Kasumi-1 (cell line): ENCODE measurements at regions not wholly inside any gene's neighbourhood (a gene's known extent, or its start where the extent isn't known, plus 50 kb on each side); places are given as distances from the start of the nearest gene placed in this dataset.

Experiments used
- DNase-seq, 2 experiments: peaks; one replicate each; lab custom pipeline; 2025; lab: John Stamatoyannopoulos, UW

DNA sequence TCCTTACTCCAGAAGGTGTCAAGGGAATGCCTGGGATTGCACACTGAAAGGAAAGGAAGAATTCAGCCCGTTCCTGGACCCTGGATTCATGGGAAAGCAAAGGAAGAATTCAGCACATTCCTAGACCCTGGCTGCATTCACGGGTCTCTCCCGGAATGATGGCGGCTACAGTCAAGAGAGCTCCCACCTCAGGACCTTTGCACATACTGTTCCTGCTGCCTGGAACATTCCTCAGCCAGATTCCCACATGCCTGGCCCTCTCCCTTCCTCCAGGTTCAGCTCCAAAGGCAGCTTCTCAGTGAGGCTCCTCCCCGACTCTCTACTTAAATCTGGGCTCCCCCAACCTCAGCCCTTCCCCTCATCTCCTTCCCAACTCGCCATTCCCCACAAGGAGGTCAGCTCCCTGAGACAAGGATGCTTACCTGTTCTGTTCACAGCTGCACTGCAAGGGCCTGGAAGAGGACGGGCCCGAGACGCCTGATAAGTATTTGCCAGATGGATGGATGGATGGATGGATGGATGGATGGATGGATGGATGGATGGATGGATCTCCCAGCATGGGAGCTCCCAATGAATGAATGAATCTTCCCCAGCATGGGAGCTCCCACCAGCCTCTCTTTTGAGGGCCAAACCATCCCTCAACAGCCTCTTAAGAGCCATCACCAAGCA lies 77.4 kb downstream of the NCOR2 start:
- no peak for DNase-seq

DNA sequence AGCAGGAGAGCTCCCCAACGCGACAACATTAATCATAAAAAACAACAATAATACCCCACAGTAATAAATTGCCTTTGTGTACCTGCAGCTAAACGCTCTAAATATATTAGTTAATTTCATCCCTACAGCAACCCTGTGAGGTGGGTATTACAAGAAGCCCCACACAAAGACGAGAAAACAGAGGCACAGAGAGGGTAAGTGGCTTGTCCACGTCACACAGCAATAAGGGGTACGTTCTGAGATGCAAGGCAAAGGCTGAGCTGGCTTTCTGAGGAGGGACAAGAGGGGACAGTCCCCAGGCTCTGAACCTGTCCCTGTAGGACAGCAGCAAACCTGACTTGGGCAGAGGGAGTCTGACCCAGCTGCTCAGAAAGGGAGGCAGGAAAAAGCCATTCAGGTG lies 78.2 kb downstream of the NCOR2 start:
- DNase-seq, result no peak

DNA sequence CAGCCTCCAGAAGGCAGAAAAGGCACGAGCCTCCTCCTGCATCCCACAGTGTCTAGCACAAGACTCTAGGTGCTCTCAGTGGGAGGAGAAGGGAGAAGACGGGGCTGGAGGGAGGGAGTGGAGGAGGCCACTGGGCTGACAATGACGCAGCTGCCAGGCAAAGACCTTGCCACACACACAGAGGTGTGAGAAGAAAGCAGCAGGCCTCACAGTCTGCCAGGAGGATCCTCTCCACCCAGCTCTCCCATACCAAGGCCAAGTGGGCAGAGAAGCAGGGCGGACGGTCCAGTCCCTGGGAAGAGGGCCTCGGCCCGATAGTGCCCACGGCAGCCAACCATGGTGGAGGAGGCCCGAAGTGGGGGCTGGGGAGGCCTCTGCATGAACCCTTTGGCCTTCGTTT lies 78.9 kb downstream of the NCOR2 start:
- DNase-seq, result no peak

DNA sequence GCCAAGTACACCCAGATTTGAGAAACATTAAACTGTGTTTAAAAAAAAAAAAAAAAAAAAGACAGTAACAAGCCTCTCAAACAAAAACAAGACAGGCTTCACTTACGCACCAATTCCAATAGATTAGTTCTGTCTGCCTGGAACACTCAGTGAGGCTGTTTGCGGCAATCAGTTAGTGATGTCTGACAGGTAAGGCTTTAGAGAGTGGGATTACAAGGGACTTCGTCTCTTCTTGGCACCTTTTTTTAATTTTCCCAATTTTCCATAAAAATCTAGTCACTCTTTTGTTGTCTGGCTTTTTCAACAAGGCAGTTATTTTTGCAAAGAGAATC lies 79.6 kb downstream of the NCOR2 start:
- no peak for DNase-seq

DNA sequence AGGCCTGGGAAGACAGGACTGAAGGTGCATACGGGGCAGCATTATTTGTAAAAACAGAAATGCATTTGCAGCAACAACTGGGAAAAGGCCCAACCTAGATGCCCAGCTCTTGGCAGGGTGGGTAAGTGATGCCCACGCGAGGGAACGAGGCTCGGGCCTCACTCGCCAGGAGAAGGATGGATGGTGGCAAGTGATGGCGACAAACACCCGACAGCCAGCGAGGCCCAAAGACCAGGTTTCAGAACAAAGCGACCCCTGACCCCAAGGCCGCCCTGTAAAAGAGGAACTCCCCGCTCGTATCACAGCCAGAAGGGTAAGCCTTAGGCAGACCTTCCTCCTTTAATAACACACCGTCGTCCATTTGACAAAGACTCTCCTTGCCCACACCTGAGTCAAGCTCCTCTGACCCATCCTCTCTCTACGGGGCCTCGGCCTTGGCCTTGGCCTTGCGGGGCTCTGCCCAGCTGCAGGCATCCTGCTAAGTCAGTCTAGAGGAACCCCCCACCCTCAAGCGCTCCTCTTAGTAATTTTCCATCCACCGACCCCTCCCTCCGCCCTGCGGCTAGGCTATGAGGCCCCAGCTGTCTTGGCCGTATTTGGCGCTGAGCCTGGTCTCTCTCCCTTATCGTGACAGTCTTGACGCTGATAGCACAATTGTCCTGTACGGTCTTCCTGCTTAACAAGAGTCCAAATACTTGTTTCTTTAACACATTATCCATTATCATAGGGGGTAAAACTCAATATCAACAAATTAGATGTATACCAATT lies 80.2 kb downstream of the NCOR2 start:
- no peak for DNase-seq

DNA sequence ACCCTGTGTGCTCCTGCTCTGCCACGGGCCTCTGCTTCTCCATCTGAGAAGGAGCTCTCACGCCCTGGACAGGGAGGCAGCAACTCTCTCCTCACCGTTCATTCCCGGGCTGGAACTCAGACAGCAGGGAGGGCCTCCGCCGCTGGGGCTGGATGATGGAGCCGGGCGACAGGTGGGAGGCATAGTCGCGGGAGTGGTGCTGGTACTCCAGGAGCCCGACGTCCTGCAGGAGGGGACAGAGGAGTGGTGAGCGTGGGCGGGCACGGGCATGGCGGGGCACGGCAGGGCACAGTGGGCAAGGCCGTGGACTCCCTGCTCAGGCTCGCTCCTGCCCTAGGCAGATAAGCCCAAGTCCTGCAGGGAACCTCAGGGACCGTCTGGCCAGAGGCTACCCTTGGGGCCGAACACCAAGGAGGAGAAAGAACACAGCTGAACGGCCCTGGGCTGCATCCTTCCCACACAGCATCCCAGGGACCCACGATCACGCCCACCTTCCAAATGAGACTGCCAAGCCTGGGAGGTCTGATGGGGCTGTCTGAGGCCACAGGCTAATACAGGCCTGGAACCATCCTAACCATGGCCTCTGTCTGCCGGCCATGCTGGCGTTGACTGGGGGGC lies 81.0 kb downstream of the NCOR2 start:
- DNase-seq, result no peak

DNA sequence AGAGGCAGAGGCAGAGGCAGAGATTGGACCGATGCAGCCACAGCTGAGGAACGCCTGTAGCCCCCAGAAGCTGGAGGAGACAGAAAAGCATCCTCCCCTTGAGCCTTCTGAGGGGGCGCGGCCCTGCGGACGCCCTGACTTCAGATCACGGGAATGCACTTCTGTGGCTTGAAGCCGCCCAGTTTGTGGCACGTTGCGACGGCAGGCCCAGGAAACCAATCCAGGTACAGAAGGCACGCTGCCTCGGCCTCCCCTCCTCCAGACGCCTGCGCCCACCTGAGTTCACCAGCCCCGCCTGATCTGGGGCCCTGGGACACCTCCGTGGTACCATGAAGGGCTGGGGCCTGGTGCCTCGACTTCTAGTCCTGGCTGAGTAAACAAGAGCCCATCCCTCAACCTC lies 82.0 kb downstream of the NCOR2 start:
- no peak for DNase-seq

DNA sequence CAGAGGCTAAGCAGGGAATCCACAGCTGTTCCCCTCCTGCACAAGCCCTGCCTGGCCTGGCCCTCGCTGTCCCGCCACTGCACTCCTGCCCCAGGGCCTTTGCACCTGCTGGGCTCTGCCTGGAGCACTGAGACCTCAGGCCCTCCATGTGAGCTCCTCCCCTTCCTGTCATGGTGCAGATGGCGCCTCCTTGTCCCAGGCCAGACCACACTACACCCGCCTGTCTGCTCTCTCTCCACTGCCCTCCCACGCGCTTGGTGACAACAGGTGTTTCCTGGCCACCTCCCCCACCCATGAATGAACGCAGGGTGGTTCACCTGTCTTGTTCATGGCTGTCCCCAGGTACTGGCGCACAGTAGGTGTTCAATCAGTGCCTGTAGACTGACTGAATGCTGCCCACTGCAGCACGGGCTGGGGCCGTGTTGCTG lies 82.9 kb downstream of the NCOR2 start:
- DNase-seq, result no peak

DNA sequence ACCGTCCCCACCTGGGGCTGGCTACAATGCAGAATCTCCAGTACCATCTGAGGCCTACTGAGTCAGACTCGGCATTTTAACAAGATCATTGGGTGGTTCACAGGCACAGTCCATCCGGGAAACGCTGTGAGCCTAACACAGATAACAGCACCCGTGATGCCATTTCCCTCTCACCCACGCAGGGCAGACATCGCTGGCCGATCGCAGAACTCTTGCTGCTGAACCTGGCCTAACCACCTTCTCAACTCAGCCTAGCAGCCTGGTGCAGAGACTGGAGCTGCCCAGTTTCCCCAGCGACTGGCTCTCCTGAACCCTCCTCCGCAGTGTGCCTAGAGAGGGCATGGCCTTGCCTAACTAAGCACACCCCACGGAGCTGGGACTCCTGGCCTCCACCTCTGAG lies 83.3 kb downstream of the NCOR2 start:
- no peak for DNase-seq

DNA sequence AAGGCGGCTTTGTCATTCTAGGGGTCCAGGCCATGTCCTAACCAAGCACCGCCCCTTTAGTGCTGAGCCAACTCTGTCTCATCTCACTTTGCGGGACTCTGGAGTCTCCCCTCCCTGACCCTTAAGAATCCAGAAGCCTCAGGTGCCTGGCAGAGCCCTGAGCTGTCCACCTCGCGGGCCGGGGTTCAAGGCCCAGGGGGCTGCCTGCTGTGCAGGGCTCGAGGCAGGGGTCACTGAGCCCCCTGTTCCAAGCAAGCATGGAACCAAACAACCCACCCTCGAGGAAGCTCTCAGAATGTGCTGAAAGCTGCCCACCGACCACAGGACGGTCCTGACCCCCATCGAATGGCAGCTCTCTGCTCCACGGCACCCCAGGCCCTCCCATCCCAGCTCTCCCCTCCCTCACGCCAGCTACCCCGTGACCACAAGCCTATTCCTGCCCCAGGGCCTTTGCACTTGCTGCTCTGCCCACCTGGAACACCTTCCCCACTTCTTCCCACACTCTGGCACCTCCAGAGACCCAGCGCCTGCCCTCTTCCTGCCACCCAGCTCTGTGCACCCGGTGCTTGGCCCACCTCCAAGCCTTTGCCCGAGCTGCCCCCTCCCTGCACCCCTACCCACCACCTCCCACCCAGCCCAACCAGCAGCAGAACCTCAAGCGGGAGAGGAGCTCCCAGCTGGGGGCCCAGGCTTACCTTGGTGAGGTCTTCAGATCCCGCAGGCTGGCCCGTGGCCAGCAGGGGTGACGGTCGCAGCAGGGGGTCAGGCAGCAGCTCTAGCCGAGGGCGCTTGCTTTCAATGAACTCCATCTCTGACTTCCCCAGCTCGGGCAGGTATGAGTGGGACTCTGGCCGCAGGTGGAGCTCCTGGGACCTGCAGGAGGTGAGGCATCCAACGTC lies 84.3 kb downstream of the NCOR2 start:
- no peak for DNase-seq

DNA sequence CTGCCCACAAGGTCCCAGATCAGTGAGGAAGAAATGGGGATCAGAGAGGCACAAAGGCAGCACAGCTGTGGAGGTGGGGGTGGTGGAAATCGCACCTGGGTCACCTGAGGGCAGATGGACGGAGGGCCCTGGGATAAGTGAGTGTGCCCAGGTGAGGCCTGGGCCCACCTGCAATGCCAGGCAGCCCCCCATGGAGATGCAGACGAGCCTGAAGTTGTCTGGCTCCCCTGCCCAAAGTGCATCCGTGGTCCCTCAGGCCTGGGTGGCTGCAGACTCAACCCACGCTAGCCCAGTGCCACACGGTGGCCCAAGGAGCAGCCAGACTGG lies 84.9 kb downstream of the NCOR2 start:
- no peak for DNase-seq

DNA sequence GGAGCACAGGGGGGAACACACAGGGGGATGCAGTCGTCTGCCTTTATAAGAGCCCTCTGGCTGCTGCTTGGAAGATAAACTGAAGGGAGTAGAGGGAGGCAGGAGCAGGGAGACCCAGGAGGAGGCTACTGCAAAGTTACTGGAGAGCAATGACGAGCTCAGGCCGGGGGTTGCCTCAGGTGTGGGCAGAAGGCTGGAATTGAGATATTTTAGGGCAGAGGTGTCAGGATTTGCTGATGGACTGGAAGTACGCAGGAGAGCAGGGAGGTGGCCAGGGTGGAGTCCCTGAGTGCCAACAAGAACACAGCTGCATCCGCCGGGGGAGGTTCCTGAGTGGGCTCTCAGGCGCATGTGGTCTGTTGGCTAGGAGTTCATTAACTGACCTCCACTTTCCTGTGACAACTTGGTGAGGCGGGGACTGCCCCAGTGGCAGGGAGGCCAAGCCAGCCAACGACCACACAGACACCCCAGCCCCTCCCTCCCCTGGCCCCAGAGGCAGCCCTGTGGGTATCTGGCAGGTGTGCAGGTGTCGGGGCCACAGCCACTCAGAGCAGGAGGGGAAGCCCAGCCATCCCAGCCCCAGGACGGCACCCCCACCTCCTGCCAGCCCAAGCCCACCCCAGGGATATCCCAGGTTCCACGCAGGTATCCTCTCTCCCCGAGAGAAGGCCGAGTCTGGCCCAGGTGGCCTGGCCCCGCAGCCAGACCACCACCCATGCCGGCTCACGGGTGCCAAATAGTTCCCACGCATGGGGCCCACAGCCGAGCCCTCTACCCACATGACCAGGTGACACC lies 85.4 kb downstream of the NCOR2 start:
- no peak for DNase-seq

DNA sequence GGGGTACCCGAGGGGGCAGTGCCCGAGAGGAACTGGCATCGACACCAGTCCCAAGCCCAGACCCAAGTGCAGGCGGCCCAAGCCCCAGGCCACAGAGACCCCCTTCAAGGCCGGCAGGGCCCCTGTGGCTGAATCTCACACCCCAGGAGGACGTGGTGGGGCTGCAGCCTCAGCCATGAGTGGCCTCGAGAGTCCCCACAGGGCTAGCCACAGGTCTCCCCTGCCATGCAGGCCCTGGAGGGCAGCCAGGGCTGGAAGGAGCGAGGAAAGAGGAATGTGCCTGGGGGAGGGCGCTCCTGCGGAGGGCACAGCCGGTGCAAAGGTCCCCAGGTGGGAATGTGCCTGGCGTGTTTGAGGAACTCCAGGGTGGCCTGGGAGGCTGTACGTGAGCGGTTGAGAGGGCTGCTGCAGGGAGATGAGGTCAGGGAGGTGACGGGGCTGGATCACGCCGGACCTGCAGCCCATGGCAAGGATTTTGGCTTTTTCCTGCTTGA lies 86.1 kb downstream of the NCOR2 start:
- DNase-seq, result no peak

DNA sequence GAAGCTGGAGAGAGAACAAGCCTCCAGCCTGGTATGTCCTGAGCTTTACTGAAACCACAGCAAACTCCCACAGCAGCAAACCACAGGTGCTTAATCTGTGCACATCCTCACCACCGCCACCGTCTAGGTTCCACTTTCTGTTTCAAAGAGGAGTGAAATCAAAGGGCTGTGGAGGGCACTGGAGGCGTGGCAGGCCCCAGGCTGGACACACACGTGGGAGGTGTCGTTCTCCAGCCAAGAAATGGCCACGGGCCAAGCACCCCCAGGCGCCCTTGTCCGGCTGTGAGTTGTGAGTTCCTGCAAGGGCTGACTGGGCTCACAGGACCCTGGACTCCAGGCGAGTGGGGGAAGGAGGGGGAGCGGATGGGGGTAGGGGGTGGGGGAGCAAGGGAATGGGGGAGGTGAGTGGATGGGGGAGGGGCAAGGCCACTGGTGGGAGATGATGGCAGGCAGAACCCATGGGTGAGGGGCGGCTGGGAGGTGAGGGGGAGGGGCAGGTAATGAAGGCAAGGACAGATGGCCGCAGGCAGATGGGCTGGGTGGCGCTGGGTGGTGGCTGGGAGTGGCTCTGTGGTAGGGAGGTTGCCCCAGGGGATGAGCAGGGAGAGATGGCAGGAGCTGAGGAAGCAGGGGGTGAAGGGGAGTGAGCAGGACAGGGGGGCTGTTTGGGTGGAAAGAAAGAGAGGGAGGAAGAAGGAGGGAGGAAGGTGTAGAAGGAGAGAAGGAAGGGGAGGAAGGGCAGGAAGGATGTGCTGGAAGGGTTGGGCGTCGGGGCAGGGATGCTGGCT lies 86.7 kb downstream of the NCOR2 start:
- DNase-seq, result no peak

DNA sequence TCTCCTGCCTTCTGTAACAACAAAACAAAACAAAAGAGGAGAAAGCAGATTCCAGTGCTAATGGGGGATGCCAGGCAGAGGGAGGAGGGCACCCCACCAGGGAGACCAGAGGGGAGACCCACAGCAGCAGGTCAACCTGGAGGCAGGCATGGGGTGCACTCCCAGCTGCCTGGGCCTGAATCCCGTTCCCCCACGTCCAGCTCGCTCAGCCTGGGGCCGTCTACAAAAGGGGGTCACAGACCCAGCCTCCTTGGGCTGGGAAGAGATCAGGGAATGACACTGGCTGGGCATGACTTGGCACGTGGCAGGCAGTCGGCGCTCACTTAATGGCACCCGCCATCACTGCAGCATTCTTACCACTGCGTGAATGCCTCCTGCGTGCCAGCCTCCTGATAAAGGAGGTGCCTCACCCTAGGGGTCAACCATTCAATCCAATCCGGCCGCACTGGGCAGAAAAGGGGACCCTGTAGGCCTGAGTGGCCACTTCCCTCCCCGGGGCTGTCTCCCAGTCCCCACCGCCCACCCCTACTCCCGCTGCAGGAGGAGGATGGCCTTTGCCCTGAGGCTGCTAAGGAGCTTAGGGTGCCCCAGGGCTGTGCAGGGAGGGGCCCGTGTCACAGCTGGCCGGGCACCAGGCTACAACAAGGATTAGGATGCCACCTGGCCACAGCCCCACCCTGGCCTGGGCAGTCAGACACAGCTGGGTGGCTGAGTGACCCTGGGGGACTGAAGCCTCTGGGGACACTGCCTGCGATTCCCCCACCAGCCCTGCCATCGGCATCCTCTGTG lies 87.5 kb downstream of the NCOR2 start:
- no peak for DNase-seq

DNA sequence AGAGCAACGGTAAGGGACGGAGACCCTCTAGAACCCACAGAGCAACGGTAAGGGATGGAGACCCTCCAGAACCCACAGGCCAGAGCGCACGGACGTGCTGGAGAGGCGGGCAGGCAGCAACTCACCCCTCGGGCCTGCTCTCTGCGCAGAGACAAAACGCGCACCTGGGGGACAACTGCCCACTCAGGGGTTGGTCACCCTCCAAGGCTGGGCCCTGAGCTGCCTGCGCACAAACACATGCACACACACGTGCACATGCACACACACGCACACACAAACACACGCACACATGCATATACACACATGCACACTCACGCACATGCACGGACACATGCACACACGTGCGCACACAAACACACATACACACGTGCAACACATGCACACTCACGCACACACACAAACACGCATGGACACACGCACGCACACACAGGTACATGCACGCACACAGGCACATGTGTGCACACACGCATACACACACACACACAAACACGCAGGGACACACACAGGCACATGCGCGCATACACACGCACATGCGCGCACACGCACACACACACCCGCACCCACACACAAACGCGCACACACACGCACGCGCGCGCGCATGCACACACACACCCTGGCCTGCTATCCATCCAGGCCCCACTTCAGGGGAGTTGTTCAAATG lies 88.3 kb downstream of the NCOR2 start:
- no peak for DNase-seq

DNA sequence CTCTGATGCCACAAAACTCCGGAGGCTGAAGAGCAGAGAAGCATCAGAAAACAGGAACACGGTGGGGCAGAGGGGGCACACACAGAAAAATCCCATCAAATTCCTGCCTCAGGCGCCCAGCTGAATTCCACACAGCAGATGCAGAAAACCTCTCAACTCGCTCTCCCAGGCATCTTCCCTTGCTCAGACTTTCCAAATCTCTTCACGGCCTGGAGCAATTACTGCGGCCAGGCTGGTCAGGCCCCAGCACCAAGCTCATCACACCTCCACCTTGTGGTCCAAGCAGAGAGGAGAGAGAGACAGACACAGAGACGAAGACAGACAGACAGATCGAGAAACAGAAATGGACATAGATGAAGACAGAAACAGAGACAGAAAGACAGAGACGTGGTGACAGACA lies 89.0 kb downstream of the NCOR2 start:
- DNase-seq, result no peak

DNA sequence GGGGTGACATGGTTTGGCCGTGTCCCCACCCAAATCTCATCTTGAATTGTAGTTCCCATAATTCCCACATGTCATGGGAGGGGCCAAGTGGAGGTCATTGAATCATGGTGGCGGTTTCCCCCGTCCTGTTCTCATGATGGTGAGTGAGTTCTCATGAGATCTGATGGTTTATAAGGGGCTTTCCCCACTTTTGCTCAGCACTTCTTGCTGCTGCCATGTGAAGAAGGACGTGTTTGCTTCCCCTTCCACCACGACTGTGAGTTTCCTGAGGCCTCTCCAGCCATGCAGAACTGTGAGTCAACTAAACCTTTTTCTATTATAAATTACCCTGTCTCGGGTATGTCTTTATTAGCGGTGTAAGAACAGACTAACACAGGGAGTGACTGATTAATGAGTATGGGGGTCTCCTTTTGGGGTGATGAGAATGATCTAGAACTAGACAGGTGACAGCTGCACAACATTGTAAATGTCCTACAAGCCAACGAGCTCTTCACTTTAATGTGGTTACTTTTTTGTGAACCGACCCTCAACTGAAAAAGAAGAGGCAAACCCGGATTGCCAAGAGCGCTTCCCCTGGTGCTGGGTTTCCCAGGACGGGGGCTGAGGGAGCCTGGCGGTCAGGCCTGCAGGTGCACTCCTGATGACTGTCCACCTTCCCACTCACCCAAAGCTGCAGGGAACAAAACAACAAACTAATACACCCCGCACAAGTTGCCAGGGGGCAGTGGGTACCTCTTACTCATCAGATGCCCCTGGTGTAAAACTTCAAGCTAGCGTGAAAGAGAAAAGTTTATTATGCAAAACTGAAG lies 90.1 kb downstream of the NCOR2 start:
- no peak for DNase-seq

DNA sequence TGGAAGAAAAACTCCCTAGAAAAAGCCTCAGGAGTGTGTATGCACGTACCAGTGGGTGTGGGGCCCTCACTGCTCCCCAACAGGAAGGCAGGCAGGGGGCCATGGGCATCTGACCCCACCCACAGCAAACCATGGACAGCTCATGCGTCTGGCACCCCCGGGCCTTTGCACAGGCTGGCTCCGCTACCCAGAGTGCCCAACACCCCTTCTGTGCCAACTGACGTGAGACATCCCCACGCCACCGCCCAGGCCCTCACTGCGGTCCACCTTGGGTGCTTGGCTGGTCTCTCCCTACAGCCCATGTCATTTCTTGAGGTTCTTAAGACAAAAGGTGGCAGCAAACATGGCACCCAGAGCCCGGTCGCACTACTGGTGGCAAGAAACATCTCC lies 91.4 kb downstream of the NCOR2 start:
- DNase-seq, result no peak
